ES-I3 (cell line): ENCODE measurements at regions not wholly inside any gene's neighbourhood (a gene's known extent, or its start where the extent isn't known, plus 50 kb on each side); places are given as distances from the start of the nearest gene placed in this dataset.

Experiments used
- H3K36me3 ChIP-seq: 2 replicates; pipeline ENCODE4 v1.6.1; 2013; ENCODE audit warnings: mild to moderate bottlenecking, low read length, control low read depth, moderate library complexity; ENCODE audit not compliant: insufficient read depth
- H3K4me1 ChIP-seq: 2 replicates; pipeline ENCODE4 v1.6.1; 2013; ENCODE audit warnings: mild to moderate bottlenecking, control low read depth, low read length; ENCODE audit not compliant: insufficient read depth
- H3K9ac ChIP-seq: 2 replicates; pipeline ENCODE4 v1.6.1; 2013; ENCODE audit warnings: low read depth, mild to moderate bottlenecking, low read length, moderate library complexity
- H3K9me3 ChIP-seq: 2 replicates; pipeline ENCODE4 v1.6.1; 2013; ENCODE audit warnings: mild to moderate bottlenecking, low read length, moderate library complexity; ENCODE audit not compliant: control insufficient read depth, insufficient read depth

- H3K4me1 ChIP-seq, result no peaks in the 10 kb centered on the region
- H3K9me3 ChIP-seq, result no peaks in the 10 kb centered on the region
- no peaks in the 10 kb centered on the region for H3K36me3 ChIP-seq
- no peak overlapping the region for H3K9ac ChIP-seq
These were observed 58.8 kb downstream of the SPRY1 start for GRCh38 chr4:123455360-123455759.

- no peak overlapping the region for H3K9ac ChIP-seq
- no peaks in the 10 kb centered on the region for H3K36me3 ChIP-seq
- H3K4me1 ChIP-seq, result no peaks in the 10 kb centered on the region
- no peaks in the 10 kb centered on the region for H3K9me3 ChIP-seq
These were observed 65.4 kb downstream of the SPRY1 start for GRCh38 chr4:123462007-123462406.

- no peaks in the 10 kb centered on the region for H3K9me3 ChIP-seq
- H3K4me1 ChIP-seq, result no peaks in the 10 kb centered on the region
- H3K9ac ChIP-seq, result no peak overlapping the region
These were observed 67.3 kb downstream of the SPRY1 start for GRCh38 chr4:123463869-123464268.

DNA sequence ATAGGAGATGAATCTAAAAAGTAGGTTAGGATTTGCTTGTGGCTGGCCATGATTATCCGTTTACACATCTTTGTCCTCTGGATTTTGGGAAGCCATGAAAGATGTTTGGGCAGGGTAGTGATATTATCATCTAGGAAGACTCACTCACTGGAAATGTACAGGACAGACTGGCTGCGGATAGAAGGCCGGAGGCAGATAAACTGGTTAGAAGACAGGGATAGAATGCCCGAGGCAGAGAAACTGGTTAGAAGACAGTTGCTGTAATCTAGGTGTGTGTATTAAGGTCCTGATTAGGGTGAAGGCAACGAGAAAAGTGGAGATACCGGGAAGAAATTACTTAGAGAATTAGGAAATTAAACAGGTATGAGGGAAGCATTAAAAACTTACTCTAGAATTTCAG is 68.8 kb downstream of the SPRY1 start:
- Histone ChIP-seq H3K4me1 (no peaks in the 10 kb centered on the region), H3K9me3 (no peaks in the 10 kb centered on the region), H3K36me3 (no peaks in the 10 kb centered on the region), H3K9ac (no peak overlapping the region)

More at GRCh38 chr4:123463869-123464268, 67.3 kb downstream of the SPRY1 start:
- H3K36me3 ChIP-seq, result no peaks in the 10 kb centered on the region

- Histone ChIP-seq H3K36me3 (no peaks in the 10 kb centered on the region), H3K9me3 (no peaks in the 10 kb centered on the region), H3K9ac (no peak overlapping the region), H3K4me1 (no peaks in the 10 kb centered on the region)
These were observed 69.6 kb downstream of the SPRY1 start for GRCh38 chr4:123466080-123466785.

GRCh38 chr4:123468479-123469031 is 72.0 kb downstream of the SPRY1 start:
- no peak overlapping the region for H3K9ac ChIP-seq
- H3K9me3 ChIP-seq, result no peaks in the 10 kb centered on the region
- no peaks in the 10 kb centered on the region for H3K4me1 ChIP-seq
- H3K36me3 ChIP-seq, result no peaks in the 10 kb centered on the region

DNA sequence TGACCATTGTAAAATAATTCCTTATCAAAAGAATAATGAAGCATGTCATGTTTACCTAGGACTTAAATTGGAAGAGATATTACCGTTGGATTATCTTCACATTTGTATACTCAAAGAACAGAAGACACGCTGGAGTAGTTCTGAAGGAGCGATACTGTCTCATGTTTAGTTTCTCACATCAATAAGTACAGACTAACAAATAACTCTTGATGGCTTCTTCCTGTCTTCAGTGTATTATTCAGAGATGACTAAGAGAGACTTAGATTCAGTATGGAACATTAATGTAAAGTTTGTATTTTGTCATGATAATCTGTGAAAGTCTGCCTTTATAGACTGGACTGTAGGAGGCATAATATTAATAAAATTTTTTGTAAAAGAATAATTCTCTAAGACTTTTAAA is 72.7 kb downstream of the SPRY1 start:
- H3K4me1 ChIP-seq, result no peaks in the 10 kb centered on the region
- H3K9ac ChIP-seq, result no peak overlapping the region
- no peaks in the 10 kb centered on the region for H3K36me3 ChIP-seq
- no peaks in the 10 kb centered on the region for H3K9me3 ChIP-seq

DNA sequence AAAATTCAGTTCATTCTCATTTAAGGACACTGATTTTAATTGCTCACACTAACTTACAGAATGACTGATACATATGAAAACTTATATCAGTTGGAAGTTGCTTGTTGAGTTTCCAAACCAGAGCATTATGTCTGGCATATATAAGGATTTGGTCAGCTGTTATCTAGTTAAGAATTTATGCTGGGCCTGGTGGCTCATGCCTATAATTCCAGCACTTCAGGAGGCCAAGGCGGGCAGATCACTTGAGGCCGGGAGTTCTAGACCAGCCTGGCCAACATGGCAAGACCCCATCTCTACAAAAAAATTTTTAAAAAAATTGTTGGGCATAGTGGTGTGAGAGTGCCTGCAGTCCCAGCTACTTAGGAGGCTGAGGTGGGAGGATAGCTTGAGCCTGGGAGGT is 73.1 kb downstream of the SPRY1 start:
- no peak overlapping the region for H3K9ac ChIP-seq
- no peaks in the 10 kb centered on the region for H3K36me3 ChIP-seq
- H3K9me3 ChIP-seq, result no peaks in the 10 kb centered on the region
- no peaks in the 10 kb centered on the region for H3K4me1 ChIP-seq

DNA sequence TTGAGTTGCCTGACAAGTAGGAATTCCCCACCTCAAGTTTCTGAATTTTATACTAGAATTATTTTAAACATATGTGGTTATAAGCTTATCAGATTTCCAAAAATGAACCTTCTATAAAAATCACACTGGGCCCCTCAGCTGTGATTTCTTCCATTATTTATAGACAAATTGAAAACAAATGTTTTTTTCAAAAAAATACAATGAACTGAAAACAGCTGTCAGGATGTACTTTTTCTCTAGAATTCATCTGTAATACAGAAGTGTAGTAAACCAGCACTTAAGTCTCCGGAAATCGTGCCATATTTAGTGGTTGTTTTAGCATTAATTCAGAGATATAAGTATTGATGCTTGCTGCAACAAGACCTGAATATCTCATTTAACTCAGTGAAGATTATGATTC is 74.0 kb downstream of the SPRY1 start:
- Histone ChIP-seq H3K36me3 (no peaks in the 10 kb centered on the region), H3K4me1 (no peaks in the 10 kb centered on the region), H3K9me3 (no peaks in the 10 kb centered on the region)

GRCh38 chr4:123471655-123472369 is 75.2 kb downstream of the SPRY1 start:
- Histone ChIP-seq H3K36me3 (no peaks in the 10 kb centered on the region), H3K4me1 (no peaks in the 10 kb centered on the region), H3K9ac (no peak overlapping the region), H3K9me3 (no peaks in the 10 kb centered on the region)

More for the DNA sequence above, 74.0 kb downstream of the SPRY1 start:
- H3K9ac ChIP-seq, result no peak overlapping the region

- Histone ChIP-seq H3K9ac (no peak overlapping the region), H3K36me3 (no peaks in the 10 kb centered on the region), H3K4me1 (peaks cover 9% of the 10 kb centered on the region), H3K9me3 (no peaks in the 10 kb centered on the region)
These were observed 78.2 kb downstream of the SPRY1 start for GRCh38 chr4:123474817-123475216.

GRCh38 chr4:123476089-123476488 is 79.5 kb downstream of the SPRY1 start:
- Histone ChIP-seq H3K4me1 (peaks cover 9% of the 10 kb centered on the region), H3K9me3 (no peaks in the 10 kb centered on the region), H3K9ac (no peak overlapping the region), H3K36me3 (no peaks in the 10 kb centered on the region)

- Histone ChIP-seq H3K36me3 (no peaks in the 10 kb centered on the region), H3K9me3 (no peaks in the 10 kb centered on the region), H3K4me1 (peaks cover 9% of the 10 kb centered on the region), H3K9ac (no peak overlapping the region)
These were observed 81.2 kb downstream of the SPRY1 start for GRCh38 chr4:123477711-123478209.

- H3K9ac ChIP-seq, result no peak overlapping the region
- H3K4me1 ChIP-seq, result peaks cover 9% of the 10 kb centered on the region
- no peaks in the 10 kb centered on the region for H3K36me3 ChIP-seq
- no peaks in the 10 kb centered on the region for H3K9me3 ChIP-seq
These were observed 82.3 kb downstream of the SPRY1 start for GRCh38 chr4:123478859-123479345.

DNA sequence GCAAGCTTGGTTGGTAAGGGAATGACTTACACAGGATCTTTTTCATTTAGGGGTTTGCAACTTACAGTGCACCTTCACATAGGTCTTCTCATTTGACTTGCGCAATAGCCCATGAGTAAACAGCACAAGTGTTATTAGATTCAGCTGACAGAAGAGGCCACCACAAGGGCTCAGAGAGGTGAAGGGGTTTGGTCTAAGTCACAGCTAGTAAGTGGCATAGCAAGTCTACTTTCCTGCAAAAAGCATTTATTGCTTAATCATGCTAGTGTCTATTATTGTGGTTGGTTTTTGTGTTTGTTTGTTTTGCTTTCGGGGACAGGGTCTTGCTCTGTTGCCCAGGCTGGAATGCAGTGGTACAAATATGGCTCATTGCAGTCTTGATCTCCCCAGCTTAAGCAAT is 83.3 kb downstream of the SPRY1 start:
- H3K9me3 ChIP-seq, result no peaks in the 10 kb centered on the region
- no peaks in the 10 kb centered on the region for H3K36me3 ChIP-seq
- H3K9ac ChIP-seq, result no peak overlapping the region
- peaks cover 9% of the 10 kb centered on the region for H3K4me1 ChIP-seq
